ENCODE measurements at regions not wholly inside any gene's neighbourhood (a gene's known extent, or its start where the extent isn't known, plus 50 kb on each side); places are given as distances from the start of the nearest gene placed in this dataset.

DNA sequence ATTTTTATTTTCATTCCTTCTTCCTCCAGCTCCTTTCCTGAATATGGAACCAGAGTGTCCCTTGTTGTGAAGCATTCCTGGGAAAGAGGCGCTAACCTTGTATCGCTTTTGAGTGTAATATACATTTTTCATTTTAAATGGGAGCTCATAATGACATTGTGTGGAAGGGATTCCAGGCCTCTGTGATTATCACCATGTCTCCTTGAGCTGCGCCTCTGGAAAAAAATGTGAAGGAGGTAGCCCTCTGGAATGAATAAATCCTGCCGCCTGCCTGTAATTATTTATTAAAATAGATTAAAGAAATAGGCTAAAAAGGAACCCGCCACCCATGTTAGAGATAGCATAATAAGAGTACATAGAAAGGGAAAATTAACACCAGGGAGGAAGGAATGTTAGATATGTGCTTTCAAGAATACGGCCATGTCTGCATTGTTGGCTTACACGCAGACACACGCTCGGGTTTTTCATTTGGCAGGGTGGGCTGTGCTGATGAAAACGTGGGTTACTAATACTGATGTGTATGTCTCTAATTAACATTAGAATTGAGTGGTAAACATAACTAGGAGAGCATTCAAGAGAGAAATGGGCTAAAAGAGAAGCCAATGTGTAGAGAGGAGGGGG is 138.5 kb downstream of the LINC00237 start:
- DNase-seq (ENCODE audit: unreplicated experiment), result no peak
- TF ChIP-seq, protein P1, sequence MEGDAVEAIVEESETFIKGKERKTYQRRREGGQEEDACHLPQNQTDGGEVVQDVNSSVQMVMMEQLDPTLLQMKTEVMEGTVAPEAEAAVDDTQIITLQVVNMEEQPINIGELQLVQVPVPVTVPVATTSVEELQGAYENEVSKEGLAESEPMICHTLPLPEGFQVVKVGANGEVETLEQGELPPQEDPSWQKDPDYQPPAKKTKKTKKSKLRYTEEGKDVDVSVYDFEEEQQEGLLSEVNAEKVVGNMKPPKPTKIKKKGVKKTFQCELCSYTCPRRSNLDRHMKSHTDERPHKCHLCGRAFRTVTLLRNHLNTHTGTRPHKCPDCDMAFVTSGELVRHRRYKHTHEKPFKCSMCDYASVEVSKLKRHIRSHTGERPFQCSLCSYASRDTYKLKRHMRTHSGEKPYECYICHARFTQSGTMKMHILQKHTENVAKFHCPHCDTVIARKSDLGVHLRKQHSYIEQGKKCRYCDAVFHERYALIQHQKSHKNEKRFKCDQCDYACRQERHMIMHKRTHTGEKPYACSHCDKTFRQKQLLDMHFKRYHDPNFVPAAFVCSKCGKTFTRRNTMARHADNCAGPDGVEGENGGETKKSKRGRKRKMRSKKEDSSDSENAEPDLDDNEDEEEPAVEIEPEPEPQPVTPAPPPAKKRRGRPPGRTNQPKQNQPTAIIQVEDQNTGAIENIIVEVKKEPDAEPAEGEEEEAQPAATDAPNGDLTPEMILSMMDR (IDR thresholded peaks at IDR 0.05; ENCODE audit: unreplicated experiment), result no peak
- peaks cover 66% of the 10 kb centered on the region for H3K27me3 Mint-ChIP-seq (ENCODE audit: insufficient read depth, unreplicated experiment)
- no TSS peak for BruUV-seq (replicated peaks)
- no peaks in the 10 kb centered on the region for H3K36me3 Mint-ChIP-seq (ENCODE audit: insufficient read depth, unreplicated experiment)
- no peaks in the 10 kb centered on the region for H3K4me1 Mint-ChIP-seq (ENCODE audit: insufficient read depth, unreplicated experiment)
- H3K4me3 Mint-ChIP-seq (ENCODE audit: unreplicated experiment), result no peak overlapping the region
- CTCF ChIA-PET, result interaction anchor here (2.3 kb wide), 1 partner anchor 103 kb away, joined by 5 read pairs; no protein-coding TSS in a partner anchor
- no peaks in the 10 kb centered on the region for H3K9me3 Mint-ChIP-seq (ENCODE audit: unreplicated experiment)
- POLR2A ChIA-PET, result no interaction called here
- intact Hi-C loops (cut with micrococcal nuclease), result no loop called here
- no peak overlapping the region for H3K27ac Mint-ChIP-seq (ENCODE audit: low read depth, unreplicated experiment)

DNA sequence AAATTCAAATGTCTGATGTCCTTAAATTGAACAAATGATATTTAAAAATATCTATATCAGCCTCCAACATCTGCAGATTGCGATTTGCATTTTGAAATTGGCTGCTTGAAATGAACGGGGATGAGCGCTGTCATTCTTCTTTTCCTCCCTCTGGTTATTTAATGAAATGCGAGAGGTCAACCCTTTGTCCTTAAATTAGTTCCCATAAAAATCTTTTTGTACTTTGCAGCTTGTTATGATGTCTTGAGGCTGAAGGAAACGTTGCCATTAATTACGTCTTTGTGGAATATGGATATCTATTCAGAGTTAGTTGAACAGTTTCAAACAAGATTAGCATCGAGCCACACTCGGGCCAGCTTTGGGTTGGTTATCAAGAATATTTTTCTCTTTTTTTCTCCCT is 140.0 kb downstream of the LINC00237 start:
- no peaks in the 10 kb centered on the region for H3K9me3 Mint-ChIP-seq (ENCODE audit: unreplicated experiment)
- DNase-seq (ENCODE audit: unreplicated experiment), result no peak
- ChIA-PET POLR2A (no interaction called here), CTCF (interaction anchor here (0.5 to 2.3 kb wide), 8 partner anchors 9 to 159 kb away, joined by 3 to 5 read pairs (median 3); no protein-coding TSS in a partner anchor)
- H3K4me3 Mint-ChIP-seq (ENCODE audit: unreplicated experiment), result no peak overlapping the region
- no peaks in the 10 kb centered on the region for H3K4me1 Mint-ChIP-seq (ENCODE audit: insufficient read depth, unreplicated experiment)
- no TSS peak for BruUV-seq (replicated peaks)
- no peaks in the 10 kb centered on the region for H3K36me3 Mint-ChIP-seq (ENCODE audit: insufficient read depth, unreplicated experiment)
- peaks cover 66% of the 10 kb centered on the region for H3K27me3 Mint-ChIP-seq (ENCODE audit: insufficient read depth, unreplicated experiment)
- TF ChIP-seq, protein P1 (IDR thresholded peaks at IDR 0.05; ENCODE audit: unreplicated experiment), result no peak
- intact Hi-C loops (cut with micrococcal nuclease), result no loop called here
- H3K27ac Mint-ChIP-seq (ENCODE audit: low read depth, unreplicated experiment), result no peak overlapping the region

DNA sequence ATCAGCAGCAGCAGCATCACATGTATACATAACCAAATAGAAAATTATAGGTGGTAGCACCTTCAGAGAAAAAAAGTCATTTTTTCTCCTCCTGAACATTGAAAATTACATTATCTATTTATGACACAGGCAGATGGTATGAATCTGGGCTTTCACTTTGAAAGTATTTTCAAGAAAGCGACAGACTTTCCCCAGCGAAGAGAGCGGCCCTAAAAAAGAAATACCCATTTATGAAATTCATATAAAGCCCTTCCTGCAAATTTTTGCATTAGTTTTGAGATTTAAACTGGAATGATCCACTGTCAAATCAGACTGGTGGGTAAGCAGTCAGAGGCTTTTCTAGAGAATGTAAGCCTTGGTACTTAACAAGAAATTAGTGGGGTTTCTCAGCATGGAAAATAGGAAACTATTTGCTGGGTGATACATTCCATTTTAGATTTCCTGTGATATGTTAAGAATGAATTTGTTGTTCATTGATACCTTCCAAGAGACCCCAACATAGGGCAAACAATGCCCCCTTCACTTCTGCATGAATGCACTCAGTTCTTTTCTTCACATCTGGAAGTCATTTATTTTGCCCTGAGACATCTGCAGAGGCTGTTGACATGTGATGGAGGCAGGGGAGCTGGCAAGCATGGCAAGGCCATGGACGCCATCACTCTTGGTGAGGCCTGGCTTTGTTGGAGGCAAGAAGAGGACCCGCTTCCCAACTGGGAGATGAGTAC is 147.0 kb downstream of the LINC00237 start:
- H3K9me3 Mint-ChIP-seq (ENCODE audit: unreplicated experiment), result no peaks in the 10 kb centered on the region
- CTCF ChIA-PET, result interaction anchor here (0.6 to 0.7 kb wide), 3 partner anchors 18 to 1605 kb away, joined by 3 read pairs; no protein-coding TSS in a partner anchor
- POLR2A ChIA-PET, result no interaction called here
- TF ChIP-seq, protein P1 (IDR thresholded peaks at IDR 0.05; ENCODE audit: unreplicated experiment), result no peak
- no peak overlapping the region for H3K27ac Mint-ChIP-seq (ENCODE audit: low read depth, unreplicated experiment)
- intact Hi-C loops (cut with micrococcal nuclease), result no loop called here
- peaks cover 43% of the 10 kb centered on the region for H3K27me3 Mint-ChIP-seq (ENCODE audit: insufficient read depth, unreplicated experiment)
- no peak overlapping the region for H3K4me3 Mint-ChIP-seq (ENCODE audit: unreplicated experiment)
- no peak for DNase-seq (ENCODE audit: unreplicated experiment)
- peaks cover under 1% of the 10 kb centered on the region for H3K4me1 Mint-ChIP-seq (ENCODE audit: insufficient read depth, unreplicated experiment)
- no peaks in the 10 kb centered on the region for H3K36me3 Mint-ChIP-seq (ENCODE audit: insufficient read depth, unreplicated experiment)
- no TSS peak for BruUV-seq (replicated peaks)

DNA sequence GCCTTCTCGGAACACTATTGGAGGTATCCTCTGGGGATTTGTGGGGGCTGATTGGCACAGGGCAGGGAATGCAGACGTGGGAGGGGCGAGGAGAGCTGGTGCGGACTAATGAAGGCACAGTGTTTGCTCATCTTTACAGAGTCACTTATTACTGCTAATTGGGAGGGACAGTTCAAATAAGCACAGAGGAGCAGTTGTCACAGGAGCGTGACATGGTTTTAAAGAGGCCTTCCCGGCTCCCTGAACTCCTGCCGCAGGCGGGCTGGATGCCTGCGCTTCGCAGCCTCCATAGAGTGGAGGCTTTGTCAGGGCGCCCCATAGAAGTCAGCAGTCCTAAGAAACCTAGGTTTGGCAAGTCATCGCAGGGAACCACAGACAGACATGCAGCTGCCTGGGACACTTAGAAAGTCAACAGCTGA is 149.6 kb downstream of the LINC00237 start:
- Mint-ChIP-seq H3K36me3 (ENCODE audit: insufficient read depth, unreplicated experiment) (no peaks in the 10 kb centered on the region), H3K9me3 (ENCODE audit: unreplicated experiment) (no peaks in the 10 kb centered on the region), H3K4me1 (ENCODE audit: insufficient read depth, unreplicated experiment) (peaks cover 7% of the 10 kb centered on the region), H3K27me3 (ENCODE audit: insufficient read depth, unreplicated experiment) (peaks cover 40% of the 10 kb centered on the region), H3K27ac (ENCODE audit: low read depth, unreplicated experiment) (no peak overlapping the region), H3K4me3 (ENCODE audit: unreplicated experiment) (no peak overlapping the region)
- POLR2A ChIA-PET, result no interaction called here
- DNase-seq (ENCODE audit: unreplicated experiment), result no peak
- TF ChIP-seq, protein P1 (IDR thresholded peaks at IDR 0.05; ENCODE audit: unreplicated experiment), result no peak
- intact Hi-C loops (cut with micrococcal nuclease), result no loop called here
- CTCF ChIA-PET, result interaction anchor here (0.7 kb wide), 1 partner anchor 19 kb away, joined by 3 read pairs; no protein-coding TSS in a partner anchor
- BruUV-seq (replicated peaks), result no TSS peak
